Heart right ventricle (tissue), 16 donors: ENCODE measurements at regions not wholly inside any gene's neighbourhood (a gene's known extent, or its start where the extent isn't known, plus 50 kb on each side); places are given as distances from the start of the nearest gene placed in this dataset.
"Not testable (repeated sequence)": the region's sequence is repeated elsewhere in the genome, so short reads cannot be mapped to it uniquely, and the experiment has no call there.

Source experiments
- ATAC-seq, 8 donors: fragments of 200-7000 bp; cut with Tn5 transposase; one replicate each; pipeline ENCODE4 v1.9.1; 2020; ENCODE audit warnings: mild to moderate bottlenecking in 8 of 8, moderate library complexity in 8 of 8, moderate number of reproducible peaks in 1 of 8
- DNase-seq, 2 donors: peaks; one replicate each; pipeline ENCODE4 v3.0.0-alpha.2; 2020
- H3K27ac ChIP-seq, 10 donors: fragments of 200-600 bp; sonication (generic) in 2 of 10; one replicate each; pipeline versions ENCODE4 v1.5.0 to v1.8.0; 2020 to 2022; ENCODE audit warnings: mild to moderate bottlenecking in 3 of 10
- H3K27me3 ChIP-seq, 7 donors: fragments of 200-600 bp; one replicate each; pipeline ENCODE4 v1.8.0; 2021 to 2022; ENCODE audit warnings: mild to moderate bottlenecking in 2 of 7
- H3K36me3 ChIP-seq, 9 donors: fragments of 200-600 bp; sonication (generic) in 1 of 9; one replicate each; pipeline versions ENCODE4 v1.5.0 to v1.8.0; 2020 to 2022; ENCODE audit warnings: mild to moderate bottlenecking in 2 of 9
- H3K4me1 ChIP-seq, 9 donors: fragments of 200-600 bp; sonication (generic) in 1 of 9; one replicate each; pipeline versions ENCODE4 v1.5.0 to v1.8.0; 2020 to 2022; ENCODE audit warnings: mild to moderate bottlenecking in 4 of 9
- H3K4me3 ChIP-seq, 10 donors: fragments of 200-600 bp; sonication (generic) in 2 of 10; one replicate each; pipeline versions ENCODE4 v1.5.0 to v1.8.0; 2020 to 2022; ENCODE audit warnings: mild to moderate bottlenecking in 7 of 10, moderate library complexity in 2 of 10
- H3K9me3 ChIP-seq, 11 donors: fragments of 200-600 bp in 10 of 11; sonication (generic) in 2 of 11; one replicate each; pipeline versions ENCODE4 v1.5.0 to v1.8.0; 2013 to 2022; ENCODE audit warnings: mild to moderate bottlenecking in 2 of 11, control low read depth in 1 of 11, moderate library complexity in 1 of 11
- WGBS, 2 donors: extraction: QIAGEN DNeasy Blood & Tissue Kit; methylation state at CpG; one replicate each; pipeline ENCODE4 v1.1.7; 2013; ENCODE audit warnings: inconsistent platforms in 1 of 2; 5-methylcytosine and 5-hydroxymethylcytosine counted together
- intact Hi-C, 10 donors: fragments of 100-400 bp; cut with DNase I; formaldehyde crosslinking; loops; one replicate each; pipeline versions ENCODE4 v1.11.1 to v1.14.2; 2022
- TF ChIP-seq, protein P1 (sequence below), 9 donors: fragments of 200-600 bp; sonication (generic) in 2 of 9; IDR thresholded peaks; one replicate each; pipeline versions ENCODE4 v1.5.0 to v1.8.0; 2021 to 2022; ENCODE audit warnings: antibody characterized with exemption in 9 of 9, mild to moderate bottlenecking in 5 of 9, moderate library complexity in 1 of 9
- donor health status: Arrhythmogenic right ventricular cardiomyopathy.
- donor health status: ischemic (EF 13 %, LVEDD 7.1; RV severe dilation, severe dysfunction).
- donor health status: healthy with polysubstance abuse.
- donor health status: DM: no; HTN: yes; CAD: no.
- donor health status: DM: no; HTN: no; CAD: no.
- donor health status: ischemic (EF 25% LVEDD 6.9; RV normal size, moderate dysfunction).
- donor health status: ischemic (EF 25% LVEDD 5.7; RV mildly dilated, moderate dysfunction).
- donor health status: healthy.
- donor health status: DM: yes; HTN: yes; CAD: no.
- donor health status: Ischemic cardiomyopathy.
- donor health status: ischemic (EF 35%, LVEDD 5.7; RV mildly dilated, moderate dysfunction).
- donor health status: nonischemic (EF 11% LVEDD 7.7; RV severe dilation, severe dysfunction).
- donor health status: DM: yes; HTN: yes; CAD: no.
- donor health status: PGD.
- donor health status: ischemic (EF 29% LVEDD 5.4; RV normal size, mild dysfunction).
- donor health status: nonischemic (EF 23%, LVEDD 6.1; RV moderate dilation, normal function).

DNA sequence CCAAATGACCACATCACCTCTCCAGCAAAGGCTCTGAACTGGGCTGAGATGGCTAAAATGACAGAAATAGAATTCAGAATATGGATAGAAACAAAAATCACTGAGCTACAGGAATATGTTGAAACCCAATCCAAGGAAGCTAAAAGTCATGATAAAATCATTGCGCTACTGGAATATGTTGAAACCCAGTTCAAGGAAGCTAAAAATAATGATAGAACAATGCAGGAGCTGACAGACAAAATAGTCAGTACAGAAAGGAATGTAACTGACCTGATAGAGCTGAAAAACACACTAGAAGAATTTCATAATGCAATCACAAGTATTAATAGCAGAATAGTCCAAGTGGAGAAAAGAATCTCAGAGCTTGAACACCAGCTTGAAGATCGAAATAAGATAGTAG lies 394.9 kb upstream of the GRAMD2B start:
- 80 to 82% methylated on average over 2 of the region's 2 CpGs for WGBS, 2 donors
- no peak for ATAC-seq

DNA sequence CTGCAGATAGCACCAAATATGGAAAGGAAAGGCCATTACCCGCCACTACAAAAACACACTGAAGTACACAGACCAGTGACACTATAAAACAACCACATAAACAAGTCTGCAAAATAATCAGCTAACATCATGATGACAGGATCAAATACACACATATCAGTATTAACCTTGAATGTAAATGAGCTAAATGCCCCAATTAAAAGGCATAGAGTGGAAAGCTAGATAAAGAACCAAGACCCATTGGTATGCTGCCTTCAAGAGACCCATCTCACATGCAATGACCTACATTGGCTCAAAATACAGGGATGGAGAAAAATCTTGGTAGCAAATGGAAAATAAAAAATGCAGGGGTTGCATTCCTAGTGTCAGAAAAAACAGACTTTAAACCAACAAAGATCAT lies 393.9 kb upstream of the GRAMD2B start:
- DNase-seq, H3K36me3 ChIP-seq, intact Hi-C loops, H3K27ac ChIP-seq, ATAC-seq, H3K27me3 ChIP-seq, H3K4me3 ChIP-seq: not testable (repeated sequence)
- peaks cover 0 to 13% (median 0%) of the 10 kb centered on the region in 9 donors for H3K4me1 ChIP-seq
- H3K9me3 ChIP-seq = peaks cover 0 to 42% (median 17%) of the 10 kb centered on the region in 11 donors
- WGBS, 2 donors = 95 to 97% methylated on average over 1 of the region's 1 CpG

More for the DNA sequence above, 394.9 kb upstream of the GRAMD2B start:
- H3K9me3 ChIP-seq = peaks cover 0 to 42% (median 17%) of the 10 kb centered on the region in 11 donors
- H3K4me3 ChIP-seq = no peak overlapping the region
- no peak for DNase-seq
- H3K4me1 ChIP-seq = peaks cover 0 to 13% (median 0%) of the 10 kb centered on the region in 9 donors
- H3K36me3 ChIP-seq = no peaks in the 10 kb centered on the region
- TF ChIP-seq, protein P1, sequence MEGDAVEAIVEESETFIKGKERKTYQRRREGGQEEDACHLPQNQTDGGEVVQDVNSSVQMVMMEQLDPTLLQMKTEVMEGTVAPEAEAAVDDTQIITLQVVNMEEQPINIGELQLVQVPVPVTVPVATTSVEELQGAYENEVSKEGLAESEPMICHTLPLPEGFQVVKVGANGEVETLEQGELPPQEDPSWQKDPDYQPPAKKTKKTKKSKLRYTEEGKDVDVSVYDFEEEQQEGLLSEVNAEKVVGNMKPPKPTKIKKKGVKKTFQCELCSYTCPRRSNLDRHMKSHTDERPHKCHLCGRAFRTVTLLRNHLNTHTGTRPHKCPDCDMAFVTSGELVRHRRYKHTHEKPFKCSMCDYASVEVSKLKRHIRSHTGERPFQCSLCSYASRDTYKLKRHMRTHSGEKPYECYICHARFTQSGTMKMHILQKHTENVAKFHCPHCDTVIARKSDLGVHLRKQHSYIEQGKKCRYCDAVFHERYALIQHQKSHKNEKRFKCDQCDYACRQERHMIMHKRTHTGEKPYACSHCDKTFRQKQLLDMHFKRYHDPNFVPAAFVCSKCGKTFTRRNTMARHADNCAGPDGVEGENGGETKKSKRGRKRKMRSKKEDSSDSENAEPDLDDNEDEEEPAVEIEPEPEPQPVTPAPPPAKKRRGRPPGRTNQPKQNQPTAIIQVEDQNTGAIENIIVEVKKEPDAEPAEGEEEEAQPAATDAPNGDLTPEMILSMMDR (IDR thresholded peaks at IDR 0.05) = no peak
- no peaks in the 10 kb centered on the region for H3K27me3 ChIP-seq
- intact Hi-C loops = no loop called here
- H3K27ac ChIP-seq = no peak overlapping the region

DNA sequence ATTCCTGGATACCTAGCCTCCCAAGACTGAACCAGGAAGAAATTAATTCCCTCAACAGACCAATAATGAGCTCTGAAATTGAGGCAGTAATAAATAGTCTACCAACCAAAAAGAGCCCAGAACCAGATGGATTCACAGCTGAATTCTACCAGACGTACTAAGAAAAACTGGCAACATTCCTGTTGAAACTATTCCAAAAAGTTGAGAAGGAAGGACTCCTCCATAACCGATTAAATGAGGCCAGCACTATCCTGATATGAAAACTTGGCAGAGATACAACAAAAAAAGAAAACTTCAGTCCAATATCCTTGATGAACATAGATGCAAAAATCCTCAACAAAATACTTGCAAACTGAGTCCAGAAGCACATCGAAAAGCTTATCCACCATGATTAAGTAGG lies 392.5 kb upstream of the GRAMD2B start:
- Histone ChIP-seq H3K36me3 (no peaks in the 10 kb centered on the region), H3K9me3 (peaks cover 0 to 42% (median 17%) of the 10 kb centered on the region in 11 donors), H3K27me3 (no peaks in the 10 kb centered on the region), H3K4me1 (peaks cover 0 to 13% (median 0%) of the 10 kb centered on the region in 9 donors), H3K27ac (no peak overlapping the region), H3K4me3 (no peak overlapping the region)
- intact Hi-C loops = no loop called here
- WGBS, 2 donors = 31 to 34% methylated on average over 3 of the region's 3 CpGs
- TF ChIP-seq, protein P1 (IDR thresholded peaks at IDR 0.05) = no peak
- DNase-seq = no peak
- ATAC-seq = no peak

DNA sequence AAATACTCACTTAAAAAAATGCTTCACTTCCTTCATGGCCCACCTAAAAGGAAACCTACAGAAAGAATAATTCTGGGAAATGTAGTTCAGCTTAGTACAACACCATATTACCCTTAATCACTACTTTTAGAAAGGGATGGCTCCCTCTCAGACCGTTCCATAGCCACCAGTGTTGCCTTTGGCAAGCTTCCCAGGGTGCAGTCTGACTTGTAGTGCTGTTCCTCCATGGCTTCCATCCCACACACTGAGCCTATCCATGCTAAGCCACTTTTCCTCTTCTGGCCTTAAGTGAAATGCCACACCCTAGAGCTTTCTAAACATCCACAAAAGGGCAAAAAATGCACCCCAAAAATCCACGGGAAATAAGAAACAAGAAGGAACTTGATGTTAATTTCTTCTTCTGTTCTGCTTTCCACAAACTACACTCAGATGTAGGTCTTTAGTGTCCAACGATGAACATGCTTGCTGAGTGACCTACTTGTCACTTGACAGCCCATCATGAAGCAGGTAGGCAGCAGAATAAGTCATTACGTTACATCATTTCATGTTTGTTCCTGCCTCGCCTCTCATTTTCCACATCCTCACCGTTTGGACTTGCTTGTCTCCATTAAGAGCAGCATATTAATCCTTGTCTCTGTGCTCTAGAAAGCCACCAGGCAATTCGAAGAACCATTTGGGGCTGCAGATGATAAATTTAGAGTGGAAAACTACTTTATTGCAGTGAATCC lies 391.1 kb upstream of the GRAMD2B start:
- intact Hi-C loops = no loop called here
- peak; percentile 57 to 81 for DNase-seq
- Histone ChIP-seq H3K4me1 (peaks cover 0 to 13% (median 0%) of the 10 kb centered on the region in 9 donors), H3K9me3 (peaks cover 0 to 42% (median 17%) of the 10 kb centered on the region in 11 donors), H3K27ac (peak overlapping the region in 1 of 10 donors; percentile 14), H3K4me3 (no peak overlapping the region), H3K36me3 (no peaks in the 10 kb centered on the region), H3K27me3 (no peaks in the 10 kb centered on the region)
- 59 to 63% methylated on average over 7 of the region's 7 CpGs for WGBS, 2 donors
- peak; percentile 81 to 96 (median 93) for ATAC-seq
- TF ChIP-seq, protein P1 (IDR thresholded peaks at IDR 0.05) = no peak

DNA sequence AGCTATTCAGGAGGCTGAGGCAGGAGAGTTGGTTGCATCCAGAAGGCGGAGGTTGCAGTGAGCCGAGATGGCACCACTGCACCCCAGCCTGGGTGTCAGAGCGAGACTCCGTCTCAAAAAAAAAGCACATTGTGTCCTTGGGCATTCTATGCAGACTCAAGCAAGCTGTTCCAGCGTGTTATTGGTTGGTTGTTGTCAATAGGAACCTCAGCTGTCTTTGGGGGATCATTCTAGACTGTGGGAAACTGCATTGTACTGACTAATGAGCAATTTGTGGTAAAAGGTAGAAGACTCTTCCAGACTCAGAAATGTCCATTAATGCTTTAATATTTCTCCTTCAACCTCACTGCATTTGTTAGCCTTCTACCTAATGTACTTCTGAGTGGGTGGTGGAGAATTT lies 379.5 kb upstream of the GRAMD2B start:
- Histone ChIP-seq H3K4me1 (peaks cover 0 to 22% (median 0%) of the 10 kb centered on the region in 9 donors), H3K9me3 (no peaks in the 10 kb centered on the region), H3K36me3 (no peaks in the 10 kb centered on the region), H3K4me3 (no peak overlapping the region), H3K27ac (peak overlapping the region; percentile 53 to 88 (median 81)), H3K27me3 (no peaks in the 10 kb centered on the region)
- peak in 7 of 8 donors; percentile 30 to 81 (median 62) for ATAC-seq
- intact Hi-C loops = no loop called here
- 61 to 62% methylated on average over 5 of the region's 5 CpGs for WGBS, 2 donors
- no peak for DNase-seq
- TF ChIP-seq, protein P1 (IDR thresholded peaks at IDR 0.05) = no peak
